Spinal cord (tissue), 9 donors: ENCODE measurements at regions not wholly inside any gene's neighbourhood (a gene's known extent, or its start where the extent isn't known, plus 50 kb on each side); places are given as distances from the start of the nearest gene placed in this dataset.
A peak's percentile ranks its signal among the peaks of the same experiment; 100 is the strongest.
"Not testable (repeated sequence)": the region's sequence is repeated elsewhere in the genome, so short reads cannot be mapped to it uniquely, and the experiment has no call there.

Experiments used
- DNase-seq, 6 donors: peaks; one replicate each; pipeline versions ENCODE4 v3.0.0 to v3.0.0-alpha.2; 2013 to 2015; ENCODE audit warnings: low spot score in 6 of 6, low read depth in 4 of 6
- H3K27ac ChIP-seq: one replicate; pipeline ENCODE4 v1.5.1; 2013; ENCODE audit warnings: low read depth, low read length, control low read depth
- H3K27me3 ChIP-seq: one replicate; pipeline ENCODE4 v1.6.1; 2013; ENCODE audit warnings: low read length; ENCODE audit not compliant: control insufficient read depth, insufficient read depth
- H3K36me3 ChIP-seq: one replicate; pipeline ENCODE4 v1.6.1; 2013; ENCODE audit warnings: low read length; ENCODE audit not compliant: control insufficient read depth, insufficient read depth
- H3K4me1 ChIP-seq: one replicate; pipeline ENCODE4 v1.6.1; 2013; ENCODE audit warnings: low read length; ENCODE audit not compliant: control insufficient read depth, insufficient read depth
- H3K4me3 ChIP-seq: one replicate; pipeline ENCODE4 v1.5.1; 2013; ENCODE audit warnings: low read depth, low read length, control low read depth
- H3K9me3 ChIP-seq: one replicate; pipeline ENCODE4 v1.6.1; 2013; ENCODE audit warnings: low read length; ENCODE audit not compliant: control insufficient read depth, insufficient read depth
- WGBS: methylation state at CpG from one replicate; pipeline ENCODE4 v1.1.5; 2013; ENCODE audit warnings: missing lambda C conversion rate; ENCODE audit not compliant: insufficient coverage; 5-methylcytosine and 5-hydroxymethylcytosine counted together
- donor health status: healthy.

DNA sequence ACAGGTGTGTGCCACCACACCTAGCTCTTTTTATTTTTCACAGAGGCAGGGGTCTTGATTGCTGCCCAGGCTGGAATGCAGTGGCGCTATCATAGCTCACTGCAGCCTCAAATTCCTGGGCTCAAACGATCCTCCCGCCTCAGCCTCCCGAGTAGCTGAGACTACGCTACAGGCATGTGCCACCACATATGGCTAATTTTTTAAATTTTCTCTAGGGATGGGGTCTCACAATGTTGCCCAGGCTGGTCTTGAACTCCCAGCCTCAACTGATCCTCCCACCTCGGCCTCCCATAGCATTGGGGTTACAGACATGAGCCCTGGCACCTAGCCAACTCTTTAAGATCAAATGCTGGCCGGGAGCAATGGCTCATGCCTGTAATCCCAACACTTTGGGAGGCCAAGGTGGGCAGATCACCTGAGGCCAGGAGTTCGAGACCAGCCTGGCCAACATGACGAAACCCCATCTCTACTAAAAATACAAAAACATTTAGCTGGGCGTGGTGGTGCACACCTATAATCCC, 50.6 kb upstream of the MYL10 start:
- not testable (repeated sequence) for H3K36me3 ChIP-seq, H3K27me3 ChIP-seq, H3K9me3 ChIP-seq, H3K4me3 ChIP-seq, DNase-seq, H3K27ac ChIP-seq
- WGBS, result 95% methylated on average over 8 of the region's 10 CpGs
- peaks cover 23% of the 10 kb centered on the region for H3K4me1 ChIP-seq

DNA sequence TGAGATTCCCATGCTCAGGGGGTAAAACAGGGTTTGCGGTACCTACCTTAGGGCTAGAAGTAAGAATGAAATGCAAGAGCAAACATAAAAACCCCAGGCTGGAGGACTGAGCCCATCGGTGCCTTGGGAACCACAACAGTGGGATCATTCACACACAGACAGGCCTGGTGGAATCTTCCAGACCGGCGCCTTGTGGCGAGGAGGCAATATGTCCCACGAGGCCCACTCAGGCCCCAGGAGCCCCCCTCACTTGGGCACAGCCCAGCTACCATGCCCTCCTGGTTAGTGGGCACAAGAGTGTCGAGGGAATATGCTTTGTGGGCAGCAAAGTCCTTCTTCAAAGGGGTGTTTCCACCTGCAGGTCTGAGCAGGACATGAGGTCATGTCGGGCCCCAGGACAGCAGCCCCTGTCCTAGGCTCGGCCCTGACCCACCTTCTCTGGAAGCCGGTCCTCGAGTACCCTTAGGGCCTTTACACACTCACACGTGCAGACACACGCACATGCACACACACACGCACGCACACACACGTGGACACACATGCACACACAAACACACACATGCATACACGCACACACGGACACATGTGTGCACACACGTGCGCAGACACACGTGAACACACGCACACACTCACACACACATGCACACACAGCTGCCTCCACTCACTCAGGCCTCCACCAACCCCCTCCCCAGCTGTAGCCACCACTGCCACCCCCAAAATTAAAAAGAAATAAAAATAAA, 51.5 kb upstream of the MYL10 start:
- no peaks in the 10 kb centered on the region for H3K36me3 ChIP-seq
- H3K27me3 ChIP-seq, result no peaks in the 10 kb centered on the region
- no peak for DNase-seq
- H3K4me3 ChIP-seq, result no peak overlapping the region
- peaks cover 23% of the 10 kb centered on the region for H3K4me1 ChIP-seq
- H3K9me3 ChIP-seq, result no peaks in the 10 kb centered on the region
- WGBS, result 83% methylated on average over 22 of the region's 22 CpGs
- no peak overlapping the region for H3K27ac ChIP-seq

GRCh38 chr7:101681170-101682007, 52.3 kb upstream of the MYL10 start:
- peak in 5 of 6 donors; percentile 28 to 92 (median 57) for DNase-seq
- 15% methylated on average over 13 of the region's 14 CpGs for WGBS
- no peak overlapping the region for H3K27ac ChIP-seq

DNA sequence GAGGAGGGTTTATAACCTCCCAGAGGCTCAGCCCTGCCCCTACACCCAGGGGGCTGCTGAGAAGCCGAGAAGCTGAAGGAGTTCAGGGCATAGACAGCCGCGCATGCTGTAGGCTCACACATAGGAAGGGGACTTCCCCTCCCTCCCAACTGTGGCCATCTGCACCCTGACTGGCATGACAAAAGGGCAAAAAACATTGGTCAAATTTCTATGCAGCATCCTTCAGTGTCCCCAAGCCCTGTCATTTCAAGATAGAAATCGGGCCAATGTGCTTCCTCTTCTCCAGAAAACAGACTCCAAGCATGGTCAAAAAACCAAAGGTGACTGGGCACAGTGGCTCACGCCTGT, 55.9 kb upstream of the MYL10 start:
- H3K4me3 ChIP-seq, result no peak overlapping the region
- no peak overlapping the region for H3K27ac ChIP-seq
- DNase-seq, result no peak
- no peaks in the 10 kb centered on the region for H3K9me3 ChIP-seq
- peaks cover 32% of the 10 kb centered on the region for H3K4me1 ChIP-seq
- H3K36me3 ChIP-seq, result no peaks in the 10 kb centered on the region
- 62% methylated on average over 5 of the region's 5 CpGs for WGBS
- no peaks in the 10 kb centered on the region for H3K27me3 ChIP-seq

More at GRCh38 chr7:101681170-101682007, 52.3 kb upstream of the MYL10 start:
- no peaks in the 10 kb centered on the region for H3K9me3 ChIP-seq
- H3K4me1 ChIP-seq, result peaks cover 23% of the 10 kb centered on the region
- H3K4me3 ChIP-seq, result no peak overlapping the region
- H3K36me3 ChIP-seq, result no peaks in the 10 kb centered on the region
- no peaks in the 10 kb centered on the region for H3K27me3 ChIP-seq

GRCh38 chr7:101686030-101686429, 56.9 kb upstream of the MYL10 start:
- peaks cover 27% of the 10 kb centered on the region for H3K4me1 ChIP-seq
- H3K36me3 ChIP-seq, result no peaks in the 10 kb centered on the region
- no peaks in the 10 kb centered on the region for H3K27me3 ChIP-seq
- H3K27ac ChIP-seq, result no peak overlapping the region
- H3K9me3 ChIP-seq, result no peaks in the 10 kb centered on the region
- H3K4me3 ChIP-seq, result no peak overlapping the region
- 62% methylated on average over 5 of the region's 9 CpGs for WGBS
- no peak for DNase-seq

- Histone ChIP-seq H3K27ac (no peak overlapping the region), H3K36me3 (no peaks in the 10 kb centered on the region), H3K9me3 (no peaks in the 10 kb centered on the region), H3K4me1 (peaks cover 20% of the 10 kb centered on the region), H3K4me3 (no peak overlapping the region), H3K27me3 (no peaks in the 10 kb centered on the region)
- no peak for DNase-seq
- 59% methylated on average over 5 of the region's 5 CpGs for WGBS
Measured at GRCh38 chr7:101687081-101687480, 58.0 kb upstream of the MYL10 start.

- H3K27me3 ChIP-seq, result no peaks in the 10 kb centered on the region
- no peak overlapping the region for H3K27ac ChIP-seq
- H3K4me1 ChIP-seq, result peaks cover 21% of the 10 kb centered on the region
- DNase-seq, result no peak
- H3K36me3 ChIP-seq, result no peaks in the 10 kb centered on the region
- no CpG with 5 or more reads among the region's 3 CpGs for WGBS
- no peaks in the 10 kb centered on the region for H3K9me3 ChIP-seq
- H3K4me3 ChIP-seq, result no peak overlapping the region
Measured at GRCh38 chr7:101687791-101688182, 58.7 kb upstream of the MYL10 start.

DNA sequence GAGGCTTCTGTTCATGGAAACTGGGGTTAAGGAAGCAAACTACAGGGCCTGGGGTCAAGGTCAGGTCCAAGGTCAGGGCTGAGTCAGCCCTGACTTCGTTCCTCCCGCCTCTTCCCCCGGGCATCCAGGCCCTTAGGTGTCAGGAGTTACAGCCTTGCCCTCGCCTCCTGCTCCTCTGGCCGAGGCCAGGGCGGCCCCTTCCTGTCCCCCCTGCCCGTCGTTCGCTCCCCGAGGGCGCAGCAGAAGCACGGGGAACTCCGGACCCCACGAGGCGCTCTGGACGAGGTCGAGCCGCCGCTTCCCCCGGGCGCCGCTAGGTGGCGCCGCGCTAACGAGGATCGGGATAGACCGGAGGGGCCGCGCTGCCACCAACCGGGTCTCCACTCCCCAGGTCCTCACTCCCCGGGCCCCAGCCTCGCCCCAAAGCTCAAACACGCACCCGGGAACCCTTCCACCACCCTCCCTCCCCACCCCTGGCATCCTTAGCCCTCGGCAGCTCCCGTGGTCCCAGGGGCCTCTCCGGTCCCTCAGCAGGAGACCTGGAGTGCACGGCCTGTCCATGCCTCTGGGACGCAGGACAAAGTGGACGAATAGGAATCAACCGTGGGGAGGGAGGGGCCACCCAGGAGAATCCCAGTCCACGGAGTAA, 59.2 kb upstream of the MYL10 start:
- no peaks in the 10 kb centered on the region for H3K27me3 ChIP-seq

GRCh38 chr7:101688995-101689907, 60.2 kb upstream of the MYL10 start:
- H3K4me1 ChIP-seq, result peaks cover 21% of the 10 kb centered on the region
- H3K9me3 ChIP-seq, result no peaks in the 10 kb centered on the region
- H3K27ac ChIP-seq, result no peak overlapping the region
- H3K4me3 ChIP-seq, result no peak overlapping the region
- 88% methylated on average over 11 of the region's 15 CpGs for WGBS
- no peaks in the 10 kb centered on the region for H3K27me3 ChIP-seq
- no peak for DNase-seq
- no peaks in the 10 kb centered on the region for H3K36me3 ChIP-seq

More for the DNA sequence above, 59.2 kb upstream of the MYL10 start:
- under 1% methylated on average over 38 of the region's 43 CpGs for WGBS
- peaks cover 21% of the 10 kb centered on the region for H3K4me1 ChIP-seq
- peak in 4 of 6 donors; percentile 45 to 87 (median 72) for DNase-seq
- H3K36me3 ChIP-seq, result no peaks in the 10 kb centered on the region
- H3K4me3 ChIP-seq, result no peak overlapping the region
- H3K27ac ChIP-seq, result no peak overlapping the region
- H3K9me3 ChIP-seq, result no peaks in the 10 kb centered on the region
